ENCODE measurements at regions not wholly inside any gene's neighbourhood (a gene's known extent, or its start where the extent isn't known, plus 50 kb on each side); places are given as distances from the start of the nearest gene placed in this dataset.

GRCh38 chr3:117632191-117632590 is 922.6 kb downstream of the TUSC7 start:
- DNase-seq: no peak

DNA sequence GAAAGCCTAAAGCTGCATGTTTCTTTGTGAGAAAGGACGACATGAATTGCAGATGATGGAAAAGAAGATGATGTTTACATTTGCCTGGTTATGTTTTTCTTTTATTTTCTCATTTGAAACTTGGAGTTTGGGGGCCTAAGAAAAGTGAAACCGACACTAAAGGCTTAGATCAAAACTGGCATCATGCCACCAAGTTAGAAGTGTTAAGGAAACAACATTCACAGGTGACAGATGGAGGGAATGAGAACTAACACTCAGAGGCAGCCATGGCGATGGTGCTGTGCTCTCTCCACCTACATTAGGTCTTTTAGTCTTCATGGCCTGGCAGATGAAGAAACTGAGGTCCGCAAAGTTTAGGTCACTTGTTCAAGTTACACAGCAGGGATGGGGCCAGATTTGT is 923.6 kb downstream of the TUSC7 start:
- no peak for DNase-seq

GRCh38 chr3:117637666-117638065 is 928.1 kb downstream of the TUSC7 start:
- DNase-seq: no peak

DNA sequence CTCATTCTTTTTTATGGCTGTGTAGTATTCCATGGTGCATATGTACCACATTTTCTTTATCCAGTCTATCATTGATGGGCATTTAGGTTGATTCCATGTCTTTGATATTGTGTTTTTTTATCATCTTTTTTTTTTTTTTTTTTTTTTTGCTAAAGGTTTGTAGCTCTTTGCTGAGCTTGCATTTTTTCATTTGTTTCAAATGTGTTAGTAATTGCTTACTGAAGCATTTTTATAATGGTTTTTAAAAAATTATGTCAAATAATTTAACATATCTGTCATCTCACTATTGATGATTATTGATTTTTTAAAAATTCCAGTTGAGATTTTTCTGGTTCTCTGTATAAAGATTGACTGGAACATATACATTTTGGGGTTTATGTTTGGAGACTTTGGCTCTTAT is 934.6 kb downstream of the TUSC7 start:
- no peak for DNase-seq

- no peak for DNase-seq
These were observed 936.1 kb downstream of the TUSC7 start for GRCh38 chr3:117645561-117646242.

GRCh38 chr3:117647435-117647834 is 937.9 kb downstream of the TUSC7 start:
- DNase-seq: no peak

GRCh38 chr3:117651246-117651645 is 941.7 kb downstream of the TUSC7 start:
- DNase-seq: no peak

- DNase-seq: no peak
These were observed 946.8 kb downstream of the TUSC7 start for GRCh38 chr3:117656391-117656790.

DNA sequence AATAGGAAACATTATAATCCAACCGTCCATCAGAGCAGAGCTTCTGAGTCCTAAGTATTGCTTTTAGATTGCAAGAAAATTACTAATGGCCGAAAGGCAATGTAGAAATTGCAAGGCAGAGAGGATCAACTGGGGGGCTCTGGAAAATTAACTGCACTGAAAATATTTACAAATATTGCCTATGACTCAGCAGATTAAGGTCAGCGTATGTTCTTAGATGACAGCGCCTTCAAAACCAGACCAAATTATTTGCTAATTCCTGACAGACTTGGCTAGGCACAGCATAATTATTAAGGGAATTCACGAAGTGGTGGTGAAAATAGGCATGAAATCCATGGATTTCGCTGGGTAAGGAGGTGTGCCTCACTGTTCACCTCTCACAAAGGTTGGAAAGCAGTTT is 947.7 kb downstream of the TUSC7 start:
- DNase-seq: no peak

DNA sequence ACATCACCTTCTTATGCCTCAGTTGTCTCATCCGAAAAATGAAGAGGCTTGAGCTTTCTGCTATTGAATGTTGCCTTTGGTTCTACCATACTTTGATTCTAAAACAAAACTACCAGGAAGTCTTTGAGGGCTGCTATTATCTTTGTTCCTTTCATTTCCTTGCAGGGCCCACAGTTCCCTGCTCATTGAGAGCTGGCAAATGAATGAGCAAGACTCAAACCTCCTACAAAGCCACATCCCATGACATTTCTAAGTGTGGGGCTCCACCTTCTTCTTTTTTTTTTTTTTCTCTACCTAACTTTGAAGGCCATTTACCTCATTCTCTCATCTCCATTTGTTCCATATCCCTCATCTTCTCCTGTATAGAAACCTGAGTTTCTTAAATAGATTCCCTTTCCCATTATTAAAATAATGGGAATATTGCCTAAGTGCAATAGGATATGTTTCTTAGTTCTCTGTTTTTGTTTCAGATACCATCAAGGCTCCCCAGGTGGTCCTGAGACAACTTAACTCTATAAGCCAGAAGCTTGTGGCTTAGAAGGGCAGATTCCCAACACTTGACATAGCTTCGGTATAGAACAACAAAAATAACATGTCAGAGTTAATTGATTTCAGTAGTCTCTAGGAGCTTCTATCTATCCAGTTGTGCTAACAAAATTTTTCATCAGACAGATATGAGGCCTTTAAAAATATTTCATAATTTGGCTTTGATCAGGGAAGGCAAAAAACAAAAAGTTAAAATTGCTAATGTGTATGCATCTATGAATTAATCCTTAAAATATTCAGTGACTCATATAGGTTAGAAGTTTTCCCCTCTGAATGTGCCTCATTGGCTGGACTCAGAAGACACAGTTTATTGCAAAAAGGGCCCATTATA is 951.6 kb downstream of the TUSC7 start:
- DNase-seq: no peak

DNA sequence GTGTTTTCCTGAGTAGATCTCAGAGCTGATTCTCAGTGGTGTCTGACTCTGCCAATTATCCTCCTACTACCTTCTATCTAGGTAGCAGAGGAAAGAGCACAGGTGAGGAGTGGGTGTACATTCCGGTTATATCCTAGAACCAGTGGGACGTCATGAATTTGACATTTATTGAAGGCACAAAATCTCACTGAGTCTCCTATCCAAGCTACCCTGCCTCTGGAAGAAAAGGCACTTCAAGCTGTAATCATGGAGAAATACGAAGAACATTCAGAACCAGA is 952.2 kb downstream of the TUSC7 start:
- DNase-seq: no peak

DNA sequence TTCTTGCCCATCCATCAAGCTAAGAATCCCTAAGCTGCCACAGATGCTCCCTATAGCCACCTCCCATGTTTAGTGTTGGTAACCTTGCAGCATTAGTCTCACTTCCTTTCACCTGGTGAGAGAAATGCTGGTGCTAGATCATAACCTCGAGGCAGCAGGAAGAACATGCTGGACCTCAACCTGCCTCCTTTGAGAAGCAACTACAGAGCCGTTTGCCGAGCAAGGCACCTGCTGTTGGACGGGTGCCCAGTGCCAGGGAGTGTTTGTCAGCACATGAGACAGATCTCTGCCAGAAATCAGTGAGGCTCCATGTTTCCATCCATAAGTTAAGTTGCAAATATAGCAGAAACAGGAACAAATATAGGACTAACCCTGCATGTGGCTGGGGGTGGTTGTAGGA is 955.7 kb downstream of the TUSC7 start:
- no peak for DNase-seq

GRCh38 chr3:117666325-117666724 is 956.7 kb downstream of the TUSC7 start:
- no peak for DNase-seq

GRCh38 chr3:117666812-117667211 is 957.2 kb downstream of the TUSC7 start:
- no peak for DNase-seq

DNA sequence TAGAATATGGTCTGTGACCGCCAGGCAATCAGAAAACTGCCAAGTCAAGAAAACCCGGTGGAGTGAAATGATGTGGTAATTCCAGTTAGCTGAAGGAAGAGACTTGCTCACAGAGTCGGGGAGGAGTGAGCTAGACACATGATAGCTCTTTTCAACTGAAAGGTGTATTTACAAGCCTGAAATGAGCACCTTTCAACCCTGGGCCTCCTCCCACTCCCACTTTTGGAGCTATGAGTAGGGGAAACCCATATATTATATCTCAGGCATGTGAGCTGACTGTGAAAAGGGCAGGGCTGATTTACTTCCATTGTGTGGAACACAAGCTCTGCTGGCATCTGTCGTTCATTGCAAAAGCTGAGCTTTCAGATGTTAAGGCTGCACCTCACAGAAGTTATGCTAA is 960.2 kb downstream of the TUSC7 start:
- DNase-seq: no peak

DNA sequence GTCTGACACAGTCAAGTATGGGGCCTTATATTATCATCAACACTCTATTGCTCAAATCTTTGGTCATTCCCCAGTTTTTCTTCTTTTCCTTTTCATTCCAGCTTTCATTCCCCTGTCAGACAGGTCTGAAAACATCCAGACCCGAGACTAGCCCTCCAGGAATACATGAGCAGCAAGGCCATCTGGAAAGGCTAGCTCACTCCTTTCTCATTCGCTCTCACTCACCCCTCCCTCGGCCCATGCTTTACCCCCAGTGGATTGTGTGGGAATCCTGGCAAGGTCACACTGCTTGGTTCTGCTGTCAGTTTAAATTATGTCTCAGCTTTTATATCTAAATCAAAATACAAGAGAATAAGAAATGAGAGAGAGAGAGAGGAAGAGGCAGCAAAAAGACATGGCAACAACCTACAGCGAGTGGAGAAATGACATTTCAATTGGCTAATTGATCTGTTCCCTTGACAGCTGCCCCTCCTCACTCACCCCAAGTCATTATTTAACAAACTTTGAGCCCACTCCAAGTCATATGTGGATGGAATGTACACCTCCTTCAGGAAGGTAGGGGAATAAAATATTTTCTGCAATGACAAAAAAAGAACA is 962.2 kb downstream of the TUSC7 start:
- no peak for DNase-seq

GRCh38 chr3:117674321-117674720 is 964.7 kb downstream of the TUSC7 start:
- DNase-seq: no peak

DNA sequence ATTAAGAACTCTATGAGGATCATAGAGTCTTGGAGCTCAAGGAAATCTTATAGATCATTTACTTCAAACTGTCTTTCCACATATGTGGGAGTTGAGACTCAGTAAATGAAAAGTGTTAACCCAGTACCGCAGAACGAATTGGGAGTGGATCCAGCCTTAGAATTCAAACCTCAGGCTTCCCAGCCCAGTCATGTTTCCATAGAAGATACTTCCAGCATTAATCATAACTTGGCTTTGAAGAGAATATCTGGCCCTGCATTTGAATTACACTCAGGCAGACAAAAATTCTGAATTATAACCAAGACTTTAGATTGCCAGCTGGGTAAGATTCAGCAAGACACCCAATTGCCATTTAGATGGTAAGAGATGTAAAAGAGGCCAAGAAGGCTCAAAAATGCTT is 972.0 kb downstream of the TUSC7 start:
- DNase-seq: no peak

- DNase-seq: no peak
These were observed 977.5 kb downstream of the TUSC7 start for GRCh38 chr3:117687096-117687495.

- DNase-seq: no peak
These were observed 979.0 kb downstream of the TUSC7 start for GRCh38 chr3:117688583-117688982.

GRCh38 chr3:117691526-117691925 is 981.9 kb downstream of the TUSC7 start:
- no peak for DNase-seq

GRCh38 chr3:117692416-117692995 is 982.9 kb downstream of the TUSC7 start:
- no peak for DNase-seq

GRCh38 chr3:117695321-117695720 is 985.7 kb downstream of the TUSC7 start:
- DNase-seq: no peak

All from hematopoietic multipotent progenitor cell treated with erythropoietin and hydrocortisone succinate and interleukin-3 and kit ligand, for 6 days (in vitro differentiated cells).